ENCODE measurements at regions not wholly inside any gene's neighbourhood (a gene's known extent, or its start where the extent isn't known, plus 50 kb on each side); places are given as distances from the start of the nearest gene placed in this dataset.

DNA sequence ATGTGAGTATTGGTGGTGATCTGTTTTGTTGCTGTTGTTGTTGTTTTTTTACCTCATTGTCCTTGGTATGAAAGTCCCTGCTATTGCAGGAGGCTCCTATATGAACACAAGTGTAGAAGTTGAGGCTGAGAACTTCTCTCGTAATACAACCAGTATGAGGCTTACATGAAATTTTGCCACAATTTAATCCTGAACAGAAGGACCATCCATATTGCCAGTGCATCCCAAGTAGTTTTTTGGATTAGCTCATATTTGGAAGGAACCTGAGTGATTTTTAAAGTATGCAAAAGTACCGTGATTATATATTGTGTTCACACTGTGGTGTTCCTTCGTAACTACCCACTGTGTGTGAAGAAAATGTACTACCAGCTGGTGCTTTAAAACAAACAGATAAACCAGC is 2095.5 kb upstream of the WWC1 start (continued):
- TF ChIP-seq ERG (CRISPR knock-in tag; IDR thresholded peaks at IDR 0.05) (no peak), ZNF263 (CRISPR knock-in tag; IDR thresholded peaks at IDR 0.05; ENCODE audit: low read depth) (no peak), ATF6 (CRISPR knock-in tag; IDR thresholded peaks at IDR 0.05) (no peak)

DNA sequence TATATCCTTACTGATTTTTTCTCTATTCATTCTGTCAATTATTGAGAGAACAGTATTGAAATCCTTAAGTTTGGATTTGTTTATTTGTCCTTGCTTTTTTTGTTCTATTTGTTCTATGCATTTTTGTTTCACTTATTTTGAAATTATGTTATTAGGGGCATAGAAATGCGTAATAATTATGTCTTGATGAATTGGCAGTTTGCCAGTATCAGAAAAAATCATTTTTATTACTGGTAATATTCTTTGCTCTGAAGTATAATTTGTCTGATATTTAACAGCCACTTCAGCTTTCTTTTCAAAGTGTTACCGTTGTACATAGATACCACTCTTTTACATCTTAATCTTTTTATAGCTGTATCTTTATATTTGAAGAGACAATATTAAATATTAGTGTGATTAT is 2090.9 kb upstream of the WWC1 start:
- no peak for DNase-seq (ENCODE audit: low spot score)
- no peak for ATAC-seq
- no peaks in the 10 kb centered on the region for H3K4me1 Mint-ChIP-seq
- no peaks in the 10 kb centered on the region for H3K27me3 Mint-ChIP-seq (ENCODE audit: low read depth)
- no peak overlapping the region for H3K4me3 Mint-ChIP-seq
- H3K36me3 Mint-ChIP-seq, result no peaks in the 10 kb centered on the region
- CTCF ChIA-PET, result no interaction called here
- POLR2A ChIA-PET, result no interaction called here
- H3K27ac Mint-ChIP-seq, result no peak overlapping the region
- no peaks in the 10 kb centered on the region for H3K9me3 Mint-ChIP-seq
- TF ChIP-seq ZSCAN18 (CRISPR knock-in tag; IDR thresholded peaks at IDR 0.05) (no peak), ZBTB43 (CRISPR knock-in tag; IDR thresholded peaks at IDR 0.05) (no peak), FOXK1 (CRISPR knock-in tag; IDR thresholded peaks at IDR 0.05) (no peak), JAZF1 (CRISPR knock-in tag; IDR thresholded peaks at IDR 0.05) (no peak), NR2C2 (CRISPR knock-in tag; IDR thresholded peaks at IDR 0.05) (no peak), GRHL2 (CRISPR knock-in tag; IDR thresholded peaks at IDR 0.05; ENCODE audit: insufficient replicate concordance, severe bottlenecking) (no peak), PREB (CRISPR knock-in tag; IDR thresholded peaks at IDR 0.05; ENCODE audit: borderline replicate concordance) (no peak), ZNF263 (CRISPR knock-in tag; IDR thresholded peaks at IDR 0.05; ENCODE audit: low read depth) (no peak), ZNF219 (CRISPR knock-in tag; IDR thresholded peaks at IDR 0.05; ENCODE audit: borderline replicate concordance) (no peak), NFYB (CRISPR knock-in tag; conservative IDR thresholded peaks at IDR 0.05; ENCODE audit: low read depth) (no peak)
- TF ChIP-seq, protein P1, sequence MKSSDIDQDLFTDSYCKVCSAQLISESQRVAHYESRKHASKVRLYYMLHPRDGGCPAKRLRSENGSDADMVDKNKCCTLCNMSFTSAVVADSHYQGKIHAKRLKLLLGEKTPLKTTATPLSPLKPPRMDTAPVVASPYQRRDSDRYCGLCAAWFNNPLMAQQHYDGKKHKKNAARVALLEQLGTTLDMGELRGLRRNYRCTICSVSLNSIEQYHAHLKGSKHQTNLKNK (CRISPR knock-in tag; IDR thresholded peaks at IDR 0.05), result no peak
- TF ChIP-seq, protein P2, sequence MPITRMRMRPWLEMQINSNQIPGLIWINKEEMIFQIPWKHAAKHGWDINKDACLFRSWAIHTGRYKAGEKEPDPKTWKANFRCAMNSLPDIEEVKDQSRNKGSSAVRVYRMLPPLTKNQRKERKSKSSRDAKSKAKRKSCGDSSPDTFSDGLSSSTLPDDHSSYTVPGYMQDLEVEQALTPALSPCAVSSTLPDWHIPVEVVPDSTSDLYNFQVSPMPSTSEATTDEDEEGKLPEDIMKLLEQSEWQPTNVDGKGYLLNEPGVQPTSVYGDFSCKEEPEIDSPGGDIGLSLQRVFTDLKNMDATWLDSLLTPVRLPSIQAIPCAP (CRISPR knock-in tag; IDR thresholded peaks at IDR 0.05), result no peak

- ChIA-PET POLR2A (no interaction called here), CTCF (no interaction called here)
- DNase-seq (ENCODE audit: low spot score) (no peak), ATAC-seq (no peak)
- Mint-ChIP-seq H3K4me1 (no peaks in the 10 kb centered on the region), H3K27me3 (ENCODE audit: low read depth) (no peaks in the 10 kb centered on the region), H3K4me3 (no peak overlapping the region), H3K27ac (no peak overlapping the region), H3K36me3 (no peaks in the 10 kb centered on the region), H3K9me3 (no peaks in the 10 kb centered on the region)
- TF ChIP-seq IRF2 (CRISPR knock-in tag; IDR thresholded peaks at IDR 0.05; ENCODE audit: borderline replicate concordance, low read depth), result no peak
- no peak for TF ChIP-seq ZNF121 (CRISPR knock-in tag; IDR thresholded peaks at IDR 0.05)
- TF ChIP-seq, protein P3, sequence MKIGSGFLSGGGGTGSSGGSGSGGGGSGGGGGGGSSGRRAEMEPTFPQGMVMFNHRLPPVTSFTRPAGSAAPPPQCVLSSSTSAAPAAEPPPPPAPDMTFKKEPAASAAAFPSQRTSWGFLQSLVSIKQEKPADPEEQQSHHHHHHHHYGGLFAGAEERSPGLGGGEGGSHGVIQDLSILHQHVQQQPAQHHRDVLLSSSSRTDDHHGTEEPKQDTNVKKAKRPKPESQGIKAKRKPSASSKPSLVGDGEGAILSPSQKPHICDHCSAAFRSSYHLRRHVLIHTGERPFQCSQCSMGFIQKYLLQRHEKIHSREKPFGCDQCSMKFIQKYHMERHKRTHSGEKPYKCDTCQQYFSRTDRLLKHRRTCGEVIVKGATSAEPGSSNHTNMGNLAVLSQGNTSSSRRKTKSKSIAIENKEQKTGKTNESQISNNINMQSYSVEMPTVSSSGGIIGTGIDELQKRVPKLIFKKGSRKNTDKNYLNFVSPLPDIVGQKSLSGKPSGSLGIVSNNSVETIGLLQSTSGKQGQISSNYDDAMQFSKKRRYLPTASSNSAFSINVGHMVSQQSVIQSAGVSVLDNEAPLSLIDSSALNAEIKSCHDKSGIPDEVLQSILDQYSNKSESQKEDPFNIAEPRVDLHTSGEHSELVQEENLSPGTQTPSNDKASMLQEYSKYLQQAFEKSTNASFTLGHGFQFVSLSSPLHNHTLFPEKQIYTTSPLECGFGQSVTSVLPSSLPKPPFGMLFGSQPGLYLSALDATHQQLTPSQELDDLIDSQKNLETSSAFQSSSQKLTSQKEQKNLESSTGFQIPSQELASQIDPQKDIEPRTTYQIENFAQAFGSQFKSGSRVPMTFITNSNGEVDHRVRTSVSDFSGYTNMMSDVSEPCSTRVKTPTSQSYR (CRISPR knock-in tag; IDR thresholded peaks at IDR 0.05), result no peak
- TF ChIP-seq, protein P4, sequence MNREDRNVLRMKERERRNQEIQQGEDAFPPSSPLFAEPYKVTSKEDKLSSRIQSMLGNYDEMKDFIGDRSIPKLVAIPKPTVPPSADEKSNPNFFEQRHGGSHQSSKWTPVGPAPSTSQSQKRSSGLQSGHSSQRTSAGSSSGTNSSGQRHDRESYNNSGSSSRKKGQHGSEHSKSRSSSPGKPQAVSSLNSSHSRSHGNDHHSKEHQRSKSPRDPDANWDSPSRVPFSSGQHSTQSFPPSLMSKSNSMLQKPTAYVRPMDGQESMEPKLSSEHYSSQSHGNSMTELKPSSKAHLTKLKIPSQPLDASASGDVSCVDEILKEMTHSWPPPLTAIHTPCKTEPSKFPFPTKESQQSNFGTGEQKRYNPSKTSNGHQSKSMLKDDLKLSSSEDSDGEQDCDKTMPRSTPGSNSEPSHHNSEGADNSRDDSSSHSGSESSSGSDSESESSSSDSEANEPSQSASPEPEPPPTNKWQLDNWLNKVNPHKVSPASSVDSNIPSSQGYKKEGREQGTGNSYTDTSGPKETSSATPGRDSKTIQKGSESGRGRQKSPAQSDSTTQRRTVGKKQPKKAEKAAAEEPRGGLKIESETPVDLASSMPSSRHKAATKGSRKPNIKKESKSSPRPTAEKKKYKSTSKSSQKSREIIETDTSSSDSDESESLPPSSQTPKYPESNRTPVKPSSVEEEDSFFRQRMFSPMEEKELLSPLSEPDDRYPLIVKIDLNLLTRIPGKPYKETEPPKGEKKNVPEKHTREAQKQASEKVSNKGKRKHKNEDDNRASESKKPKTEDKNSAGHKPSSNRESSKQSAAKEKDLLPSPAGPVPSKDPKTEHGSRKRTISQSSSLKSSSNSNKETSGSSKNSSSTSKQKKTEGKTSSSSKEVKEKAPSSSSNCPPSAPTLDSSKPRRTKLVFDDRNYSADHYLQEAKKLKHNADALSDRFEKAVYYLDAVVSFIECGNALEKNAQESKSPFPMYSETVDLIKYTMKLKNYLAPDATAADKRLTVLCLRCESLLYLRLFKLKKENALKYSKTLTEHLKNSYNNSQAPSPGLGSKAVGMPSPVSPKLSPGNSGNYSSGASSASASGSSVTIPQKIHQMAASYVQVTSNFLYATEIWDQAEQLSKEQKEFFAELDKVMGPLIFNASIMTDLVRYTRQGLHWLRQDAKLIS (CRISPR knock-in tag; IDR thresholded peaks at IDR 0.05; ENCODE audit: borderline replicate concordance), result no peak
- TF ChIP-seq ETV6 (CRISPR knock-in tag; IDR thresholded peaks at IDR 0.05), result no peak
Measured at GRCh38 chr5:166211640-166212039, 2079.8 kb upstream of the WWC1 start.
